Endothelial cell of umbilical vein (primary cell): ENCODE measurements at regions not wholly inside any gene's neighbourhood (a gene's known extent, or its start where the extent isn't known, plus 50 kb on each side); places are given as distances from the start of the nearest gene placed in this dataset.

Source experiments
- CTCF ChIP-seq, 2 donors: IDR thresholded peaks; 1 replicate in 1 of 2; 2 replicates in 1 of 2; pipeline ENCODE4 v1.5.1; 2011; ENCODE audit warnings: low read length in 2 of 2, mild to moderate bottlenecking in 2 of 2, moderate library complexity in 2 of 2, control low read depth in 1 of 2, inconsistent platforms in 1 of 2, low read depth in 1 of 2; ENCODE audit not compliant: insufficient read depth in 1 of 2; ENCODE audit errors: extremely low read depth in 1 of 2
- EZH2 ChIP-seq: IDR thresholded peaks from 2 replicates; pipeline ENCODE4 v1.6.1; 2012; ENCODE audit warnings: borderline replicate concordance, low read depth, mild to moderate bottlenecking, moderate library complexity, low read length, inconsistent platforms; ENCODE audit not compliant: severe bottlenecking
- FOS ChIP-seq: IDR thresholded peaks from 2 replicates; pipeline ENCODE4 v1.6.1; 2011; ENCODE audit warnings: mild to moderate bottlenecking, low read length, moderate library complexity, borderline replicate concordance; ENCODE audit not compliant: insufficient read depth
- GATA2 ChIP-seq: IDR thresholded peaks from 2 replicates; pipeline ENCODE4 v1.7.0; 2011; ENCODE audit warnings: low read depth, mild to moderate bottlenecking, moderate library complexity, mixed read lengths, low read length; ENCODE audit not compliant: insufficient read length, insufficient read depth
- JUN ChIP-seq: IDR thresholded peaks from 2 replicates; pipeline ENCODE4 v1.6.1; 2011; ENCODE audit warnings: borderline replicate concordance, low read depth; ENCODE audit not compliant: insufficient read length, insufficient read depth
- MYC ChIP-seq: IDR thresholded peaks from one replicate; pipeline ENCODE4 v1.6.1; 2011; ENCODE audit warnings: mild to moderate bottlenecking, low read depth, low read length
- POLR2A ChIP-seq: IDR thresholded peaks from 2 replicates; pipeline ENCODE4 v1.6.1; 2012; ENCODE audit warnings: low read depth, mild to moderate bottlenecking, control low read depth, low read length
- POLR2AphosphoS5 ChIP-seq: IDR thresholded peaks from 2 replicates; pipeline ENCODE4 v1.6.1; 2012; ENCODE audit warnings: low read depth, mild to moderate bottlenecking, control low read depth, low read length, moderate library complexity; ENCODE audit not compliant: insufficient read depth
- TF ChIP-seq, protein P1 (sequence below): IDR thresholded peaks from 2 replicates; pipeline ENCODE4 v1.6.1; 2011; ENCODE audit not compliant: insufficient read depth, insufficient read length

GRCh38 chr7:119685906-119686305, 587.1 kb upstream of the KCND2 start:
- TF ChIP-seq CTCF (IDR thresholded peaks at IDR 0.05; ENCODE audit: extremely low read depth in 1 of 2, insufficient read depth in 1 of 2, low read depth in 1 of 2, low read length in 2 of 2): no peak
- no peak for TF ChIP-seq FOS
- no peak for TF ChIP-seq EZH2
- TF ChIP-seq MYC: no peak
- no peak for TF ChIP-seq POLR2A
- TF ChIP-seq, protein P1, sequence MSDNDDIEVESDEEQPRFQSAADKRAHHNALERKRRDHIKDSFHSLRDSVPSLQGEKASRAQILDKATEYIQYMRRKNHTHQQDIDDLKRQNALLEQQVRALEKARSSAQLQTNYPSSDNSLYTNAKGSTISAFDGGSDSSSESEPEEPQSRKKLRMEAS: no peak
- TF ChIP-seq GATA2: no peak
- TF ChIP-seq JUN: no peak
- no peak for TF ChIP-seq POLR2AphosphoS5
